ENCODE measurements at regions not wholly inside any gene's neighbourhood (a gene's known extent, or its start where the extent isn't known, plus 50 kb on each side); places are given as distances from the start of the nearest gene placed in this dataset.

GRCh38 chr3:153657046-153657445 is 464.1 kb upstream of the ARHGEF26 start:
- TF ChIP-seq, protein P1, sequence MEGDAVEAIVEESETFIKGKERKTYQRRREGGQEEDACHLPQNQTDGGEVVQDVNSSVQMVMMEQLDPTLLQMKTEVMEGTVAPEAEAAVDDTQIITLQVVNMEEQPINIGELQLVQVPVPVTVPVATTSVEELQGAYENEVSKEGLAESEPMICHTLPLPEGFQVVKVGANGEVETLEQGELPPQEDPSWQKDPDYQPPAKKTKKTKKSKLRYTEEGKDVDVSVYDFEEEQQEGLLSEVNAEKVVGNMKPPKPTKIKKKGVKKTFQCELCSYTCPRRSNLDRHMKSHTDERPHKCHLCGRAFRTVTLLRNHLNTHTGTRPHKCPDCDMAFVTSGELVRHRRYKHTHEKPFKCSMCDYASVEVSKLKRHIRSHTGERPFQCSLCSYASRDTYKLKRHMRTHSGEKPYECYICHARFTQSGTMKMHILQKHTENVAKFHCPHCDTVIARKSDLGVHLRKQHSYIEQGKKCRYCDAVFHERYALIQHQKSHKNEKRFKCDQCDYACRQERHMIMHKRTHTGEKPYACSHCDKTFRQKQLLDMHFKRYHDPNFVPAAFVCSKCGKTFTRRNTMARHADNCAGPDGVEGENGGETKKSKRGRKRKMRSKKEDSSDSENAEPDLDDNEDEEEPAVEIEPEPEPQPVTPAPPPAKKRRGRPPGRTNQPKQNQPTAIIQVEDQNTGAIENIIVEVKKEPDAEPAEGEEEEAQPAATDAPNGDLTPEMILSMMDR (IDR thresholded peaks at IDR 0.05; ENCODE audit: borderline replicate concordance, control extremely low read depth, extremely low read depth, insufficient read depth, missing control alignments): no peak
- DNase-seq (ENCODE audit: low spot score): no peak
- in situ Hi-C loops (cut with MboI; ENCODE audit: low sequenced_read_pairs, unreplicated experiment): no loop called here

DNA sequence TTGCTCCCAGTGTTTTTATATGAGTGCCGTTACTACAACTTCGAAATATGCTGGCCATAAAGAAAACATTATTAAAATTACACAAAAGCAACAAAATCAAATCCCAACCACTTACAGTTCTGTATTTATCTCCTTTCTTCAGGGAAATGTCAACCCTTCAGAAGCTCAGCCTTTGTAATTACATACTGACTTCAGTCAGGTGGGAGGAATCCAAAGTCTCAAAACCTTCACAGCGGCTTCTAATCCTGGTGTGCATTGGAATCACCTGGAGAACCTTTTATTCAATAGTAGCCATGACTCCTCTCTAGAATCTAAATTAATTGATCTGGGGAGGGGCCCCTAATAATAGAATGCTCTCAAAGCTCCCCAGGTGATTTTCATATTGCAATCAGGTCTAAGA is 463.7 kb upstream of the ARHGEF26 start:
- DNase-seq (ENCODE audit: low spot score): no peak

DNA sequence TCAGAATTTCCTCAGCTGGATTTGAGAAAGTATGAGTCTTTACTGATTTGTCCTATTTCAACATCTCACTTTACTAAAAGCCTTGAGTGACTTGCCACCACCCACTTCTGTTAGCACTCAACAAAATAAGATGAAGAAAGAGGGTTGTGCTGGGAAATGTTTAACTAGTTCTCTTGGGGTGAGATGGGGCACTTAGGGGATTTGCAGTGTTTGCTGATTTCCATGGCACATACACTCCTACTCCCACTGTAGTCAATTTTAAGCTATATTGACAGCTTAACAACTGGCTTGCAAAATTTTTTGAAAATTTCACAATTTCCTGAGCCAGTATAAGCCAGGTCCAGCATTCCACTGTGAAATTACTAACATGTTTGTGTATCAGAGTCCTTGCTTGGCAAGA is 463.1 kb upstream of the ARHGEF26 start:
- in situ Hi-C loops (cut with MboI; ENCODE audit: low sequenced_read_pairs, unreplicated experiment): no loop called here
- TF ChIP-seq, protein P1 (IDR thresholded peaks at IDR 0.05; ENCODE audit: borderline replicate concordance, control extremely low read depth, extremely low read depth, insufficient read depth, missing control alignments): no peak
- no peak for DNase-seq (ENCODE audit: low spot score)

More for the DNA sequence above, 463.7 kb upstream of the ARHGEF26 start:
- in situ Hi-C loops (cut with MboI; ENCODE audit: low sequenced_read_pairs, unreplicated experiment): no loop called here
- TF ChIP-seq, protein P1 (IDR thresholded peaks at IDR 0.05; ENCODE audit: borderline replicate concordance, control extremely low read depth, extremely low read depth, insufficient read depth, missing control alignments): no peak

GRCh38 chr3:153666991-153667740 is 454.0 kb upstream of the ARHGEF26 start:
- TF ChIP-seq, protein P1 (IDR thresholded peaks at IDR 0.05; ENCODE audit: borderline replicate concordance, control extremely low read depth, extremely low read depth, insufficient read depth, missing control alignments): no peak
- DNase-seq (ENCODE audit: low spot score): no peak
- in situ Hi-C loops (cut with MboI; ENCODE audit: low sequenced_read_pairs, unreplicated experiment): no loop called here

- in situ Hi-C loops (cut with MboI; ENCODE audit: low sequenced_read_pairs, unreplicated experiment): no loop called here
- DNase-seq (ENCODE audit: low spot score): no peak
- TF ChIP-seq, protein P1 (IDR thresholded peaks at IDR 0.05; ENCODE audit: borderline replicate concordance, control extremely low read depth, extremely low read depth, insufficient read depth, missing control alignments): no peak
Observed at GRCh38 chr3:153669527-153669926, 451.7 kb upstream of the ARHGEF26 start.

DNA sequence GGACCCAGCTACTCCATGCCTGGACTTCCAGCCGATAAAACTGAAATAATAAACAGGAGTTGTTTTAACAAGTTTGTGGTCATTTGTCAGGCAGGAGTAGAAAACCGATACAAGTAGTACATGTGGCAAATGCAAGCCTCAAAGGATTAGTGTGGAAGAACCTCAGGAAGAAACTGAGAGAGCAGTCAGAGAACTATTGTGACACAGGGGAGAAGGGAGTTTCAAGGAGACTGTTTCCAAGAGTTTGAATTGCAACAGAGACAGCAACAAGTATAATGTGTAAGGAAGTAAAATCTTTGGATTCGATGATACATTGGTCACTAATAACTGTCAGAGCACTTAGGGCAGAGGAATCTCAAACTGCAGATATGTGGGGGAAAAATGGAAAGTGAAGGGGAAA is 450.6 kb upstream of the ARHGEF26 start:
- no peak for DNase-seq (ENCODE audit: low spot score)
- in situ Hi-C loops (cut with MboI; ENCODE audit: low sequenced_read_pairs, unreplicated experiment): no loop called here
- TF ChIP-seq, protein P1 (IDR thresholded peaks at IDR 0.05; ENCODE audit: borderline replicate concordance, control extremely low read depth, extremely low read depth, insufficient read depth, missing control alignments): no peak
